GM19328 (cell line): ENCODE measurements at regions not wholly inside any gene's neighbourhood (a gene's known extent, or its start where the extent isn't known, plus 50 kb on each side); places are given as distances from the start of the nearest gene placed in this dataset.
"Not testable (repeated sequence)": the region's sequence is repeated elsewhere in the genome, so short reads cannot be mapped to it uniquely, and the experiment has no call there.

ENCODE experiments used
- ATAC-seq: cut with Tn5 transposase; IDR thresholded peaks from one replicate; pipeline ENCODE4 v1.9.1; 2021; ENCODE audit warnings: mild to moderate bottlenecking, moderate library complexity; ENCODE audit not compliant: unreplicated experiment

DNA sequence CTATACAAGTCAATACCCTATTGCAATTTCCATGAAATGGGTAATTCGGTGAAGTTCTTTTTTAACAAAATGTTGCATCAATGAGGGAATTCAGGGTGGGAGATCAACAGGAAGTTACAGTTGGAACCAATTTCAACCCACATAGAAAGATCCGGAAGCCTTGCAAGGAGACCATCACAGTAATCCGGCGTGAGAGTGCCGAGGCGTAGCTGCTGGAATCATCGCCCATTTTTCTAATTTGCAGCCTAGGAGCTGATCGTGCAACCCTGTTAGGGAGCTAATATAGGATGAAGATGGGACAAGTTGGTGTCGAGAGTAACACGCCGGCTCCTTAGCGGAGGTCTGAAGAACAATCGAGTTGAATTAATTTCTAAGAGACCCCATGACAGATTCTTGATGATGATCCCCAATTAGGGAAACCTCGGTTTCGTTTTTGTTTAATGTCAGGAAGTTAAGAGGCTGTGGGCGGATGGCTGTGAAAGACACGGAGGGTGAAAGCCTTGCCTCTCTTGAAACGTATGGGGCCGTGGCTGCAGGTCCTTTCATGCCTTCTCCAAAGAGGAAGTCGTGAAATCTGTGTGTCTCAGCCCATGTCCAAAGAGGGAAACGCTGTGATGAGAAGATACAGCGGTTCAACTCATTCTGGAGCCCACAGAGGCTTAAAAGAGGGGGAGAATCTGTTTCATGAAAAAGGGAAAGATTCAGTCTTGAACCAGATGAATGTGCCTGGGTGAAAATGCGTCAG lies 51.2 kb upstream of the CARD11 start:
- peak; percentile 55 for ATAC-seq

GRCh38 chr7:3097734-3098133 lies 54.1 kb upstream of the CARD11 start:
- no peak for ATAC-seq

DNA sequence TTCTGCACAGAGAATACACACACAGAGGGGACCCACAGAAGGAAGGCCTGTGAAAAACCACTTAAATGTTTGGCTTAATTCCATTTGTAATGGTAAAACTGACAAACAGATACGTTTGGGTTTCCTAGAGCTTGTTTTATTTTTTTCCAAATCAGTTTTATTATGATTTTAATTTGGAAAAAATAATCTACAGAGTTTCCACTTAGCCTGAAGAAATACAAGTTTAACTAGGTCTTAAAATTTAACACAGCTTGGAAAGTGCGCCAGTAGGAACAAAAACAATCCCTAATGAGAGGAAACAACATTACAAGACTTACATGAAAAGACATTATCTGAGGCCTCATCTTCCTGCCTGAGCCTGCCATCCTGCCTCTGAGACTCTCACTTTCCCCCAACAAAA lies 58.5 kb upstream of the CARD11 start:
- no peak for ATAC-seq

- no peak for ATAC-seq
Observed at GRCh38 chr7:3103614-3104398, 60.1 kb upstream of the CARD11 start.

- no peak for ATAC-seq
Observed at GRCh38 chr7:3105856-3106255, 62.2 kb upstream of the CARD11 start.

GRCh38 chr7:3106361-3106826 lies 62.7 kb upstream of the CARD11 start:
- ATAC-seq = no peak

GRCh38 chr7:3107228-3107763 lies 63.6 kb upstream of the CARD11 start:
- no peak for ATAC-seq

DNA sequence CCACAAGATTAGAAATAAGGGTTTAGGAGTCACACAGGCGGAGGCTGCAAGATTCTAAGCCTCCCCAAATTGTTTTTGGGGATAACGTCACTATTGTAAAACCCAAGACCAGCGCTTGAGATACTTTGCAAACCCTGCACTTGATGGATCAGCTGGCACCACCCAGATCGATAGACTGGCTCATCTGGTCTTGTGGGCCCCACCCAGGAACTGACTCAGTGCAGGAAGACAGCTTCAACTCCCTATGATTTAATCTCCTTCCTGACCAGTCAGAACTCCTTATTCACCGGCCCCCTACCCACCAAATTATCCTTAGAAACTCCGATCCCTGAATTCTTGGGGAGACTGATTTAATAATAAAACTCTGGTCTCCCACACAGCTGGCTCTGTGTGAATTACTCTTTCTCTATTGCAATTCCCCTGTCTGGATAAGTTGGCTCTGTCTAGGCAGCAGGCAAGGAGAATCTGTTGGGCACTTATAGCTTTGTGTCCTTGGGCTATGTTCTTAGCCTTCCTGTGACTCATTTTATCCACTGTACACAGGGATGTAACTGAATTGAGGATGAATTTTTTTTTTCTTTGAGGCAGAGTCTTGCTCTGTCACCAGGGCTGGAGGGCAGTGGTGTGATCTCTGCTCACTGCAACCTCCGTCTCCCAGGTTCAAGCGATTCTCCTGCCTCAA lies 64.4 kb upstream of the CARD11 start:
- ATAC-seq = no peak

- no peak for ATAC-seq
Observed at GRCh38 chr7:3109311-3109915, 65.7 kb upstream of the CARD11 start.

DNA sequence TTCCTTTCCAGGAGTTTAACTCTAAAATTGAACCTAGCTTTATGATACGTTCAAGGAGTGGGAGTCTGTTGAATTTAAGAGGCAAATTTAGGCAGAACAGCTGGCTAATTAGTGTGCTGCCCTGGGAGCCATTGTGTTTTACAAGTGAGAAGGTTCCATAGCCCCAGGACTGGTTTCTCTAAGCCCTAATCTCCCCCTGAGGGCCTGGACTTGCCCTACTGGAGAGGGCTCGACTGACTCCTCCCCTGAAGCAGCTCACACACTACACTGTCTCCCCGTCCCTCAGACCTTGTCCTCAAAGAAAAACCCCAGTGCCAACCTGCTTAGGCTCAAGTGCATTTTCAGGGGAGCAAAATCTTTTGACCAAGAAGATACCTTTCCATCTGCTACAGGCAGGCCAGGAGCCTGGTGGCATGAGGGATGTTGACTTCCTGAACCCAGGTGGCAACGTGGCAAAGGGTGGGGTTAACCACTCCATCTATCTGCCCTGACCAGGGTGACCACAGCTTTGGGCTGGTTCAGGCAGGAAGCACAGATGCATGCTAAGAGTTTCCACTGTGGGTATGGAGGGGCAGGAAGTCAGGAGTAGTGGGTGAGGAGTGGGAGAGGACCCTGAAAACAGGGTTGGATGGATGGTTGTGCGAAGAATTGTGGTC lies 68.9 kb upstream of the CARD11 start:
- ATAC-seq = no peak

GRCh38 chr7:3114917-3115316 lies 71.2 kb upstream of the CARD11 start:
- no peak for ATAC-seq

DNA sequence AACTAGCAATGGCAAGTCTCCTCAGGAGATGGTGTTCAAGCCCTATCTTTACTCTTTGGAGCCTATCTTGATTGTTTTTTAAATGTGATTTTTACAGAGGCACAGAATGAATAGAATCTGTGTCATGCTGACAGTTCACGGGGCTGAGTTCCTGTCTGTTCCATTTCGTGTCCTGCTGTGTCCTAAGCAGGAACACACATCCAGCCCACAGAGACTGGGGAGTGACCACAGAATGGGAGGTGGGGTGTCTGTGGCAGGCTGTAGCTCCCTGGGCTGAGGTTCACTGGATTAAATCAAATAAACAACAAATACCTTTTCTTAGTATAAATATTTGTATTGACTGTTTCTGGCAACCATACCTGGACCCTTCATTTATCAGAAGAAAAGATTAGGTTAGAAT lies 73.4 kb upstream of the CARD11 start:
- ATAC-seq = no peak

DNA sequence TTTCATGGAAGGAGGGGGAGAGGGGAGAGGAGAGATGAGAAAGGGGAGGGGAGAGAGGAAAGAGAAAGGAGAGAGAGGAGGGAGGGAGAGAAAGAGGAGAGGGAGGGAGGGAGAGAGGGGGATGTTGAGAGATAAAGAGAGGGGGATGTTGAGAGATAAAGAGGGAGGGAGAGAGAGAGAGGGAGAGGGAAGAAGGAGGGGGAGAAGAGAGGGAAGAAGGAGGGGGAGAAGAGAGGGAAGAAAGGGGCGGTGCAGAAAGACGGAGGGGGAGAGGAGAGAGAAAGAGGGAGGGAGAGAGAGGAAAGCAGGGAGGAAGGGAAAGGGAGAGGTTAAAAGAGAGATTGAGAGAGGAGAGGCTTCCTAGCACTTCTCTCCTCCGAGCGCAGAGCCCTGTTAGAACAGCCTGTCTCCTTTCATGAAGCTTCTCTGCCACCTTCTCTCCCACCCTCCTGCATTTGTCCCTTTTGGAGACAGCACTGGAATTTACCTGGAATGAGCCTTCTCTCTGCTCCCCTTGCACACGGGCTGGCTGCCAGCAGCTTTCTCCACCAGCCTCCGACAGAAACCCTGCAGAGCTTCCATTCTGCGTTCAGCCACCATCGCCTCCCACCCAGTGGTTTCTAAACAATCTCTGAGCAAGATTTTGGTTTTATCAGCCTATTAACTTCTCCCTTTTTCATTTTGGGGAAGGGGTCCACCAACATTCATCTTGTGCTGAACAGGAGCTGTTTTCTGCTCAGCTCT lies 74.0 kb upstream of the CARD11 start:
- no peak for ATAC-seq

DNA sequence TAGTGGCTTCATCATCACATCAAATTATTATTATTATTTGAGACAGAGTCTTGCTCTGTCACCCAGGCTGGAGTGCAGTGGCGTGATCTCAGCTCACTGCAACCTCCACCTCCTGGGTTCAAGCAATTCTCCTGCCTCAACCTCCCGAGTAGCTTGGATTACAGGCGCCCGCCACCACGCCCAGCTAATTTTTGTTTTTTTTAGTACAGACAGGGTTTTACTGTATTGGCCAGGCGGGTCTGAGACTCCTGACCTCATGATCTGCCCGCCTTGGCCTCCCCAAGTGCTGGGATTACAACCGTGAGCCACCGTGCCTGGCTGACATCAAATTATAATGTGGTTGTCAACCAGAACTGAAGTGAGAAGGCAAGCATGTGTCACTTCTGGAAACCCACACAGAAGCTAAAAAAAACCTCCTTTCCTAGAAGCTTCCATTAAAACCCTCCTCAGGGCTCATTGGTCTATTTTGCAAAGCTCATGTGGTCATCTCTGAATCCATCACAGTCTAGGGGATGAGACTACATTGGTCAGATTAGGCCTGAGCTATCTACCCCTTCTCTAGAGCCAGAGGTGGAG lies 75.8 kb upstream of the CARD11 start:
- not testable (repeated sequence) for ATAC-seq

DNA sequence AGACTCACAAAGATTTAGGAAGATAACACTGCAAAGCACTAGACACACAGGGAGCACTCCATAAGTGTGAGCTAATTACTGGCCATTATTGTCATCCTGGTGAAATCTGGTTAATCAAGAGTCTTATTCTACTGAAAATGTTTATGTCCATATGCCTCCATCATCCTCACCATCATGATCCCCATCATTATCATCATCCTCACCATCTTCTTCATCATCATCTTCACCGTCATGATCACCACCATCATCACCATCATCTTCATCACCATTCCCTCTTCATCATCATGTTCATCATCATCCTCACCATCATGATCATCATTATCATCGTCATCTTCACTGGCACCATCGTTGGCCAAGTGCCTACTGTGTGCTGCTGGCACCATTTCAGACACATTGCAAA lies 76.3 kb upstream of the CARD11 start:
- ATAC-seq = no peak

DNA sequence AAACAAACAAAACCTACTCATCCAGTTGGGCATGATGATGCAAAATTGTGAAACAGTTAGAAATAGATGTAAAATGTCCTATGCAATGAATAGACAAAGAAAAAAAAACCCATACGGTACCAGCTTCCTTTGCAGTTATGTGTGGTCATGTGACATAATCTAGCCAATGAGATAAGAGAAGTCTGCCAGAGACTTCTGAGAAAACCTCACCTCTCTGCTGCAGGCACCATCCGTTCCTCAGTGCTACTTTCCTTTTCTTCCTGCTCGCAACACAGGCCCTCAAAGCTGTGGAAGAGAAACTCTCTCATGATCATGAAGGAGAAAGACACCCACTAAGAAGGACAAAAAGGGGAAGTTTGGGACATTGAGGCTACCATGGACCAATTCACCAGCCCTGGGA lies 76.8 kb upstream of the CARD11 start:
- no peak for ATAC-seq

- no peak for ATAC-seq
Observed at GRCh38 chr7:3128857-3129490, 85.3 kb upstream of the CARD11 start.

GRCh38 chr7:3133811-3134385 lies 90.2 kb upstream of the CARD11 start:
- ATAC-seq = no peak

- ATAC-seq = no peak
Observed at GRCh38 chr7:3134745-3135144, 91.1 kb upstream of the CARD11 start.
